NCI-H1436 (cell line): ENCODE measurements at regions not wholly inside any gene's neighbourhood (a gene's known extent, or its start where the extent isn't known, plus 50 kb on each side); places are given as distances from the start of the nearest gene placed in this dataset.
"Not testable (repeated sequence)": the region's sequence is repeated elsewhere in the genome, so short reads cannot be mapped to it uniquely, and the experiment has no call there.

ENCODE experiments used
- DNase-seq: peaks from one replicate; lab custom pipeline; 2025; lab: John Stamatoyannopoulos, UW

DNA sequence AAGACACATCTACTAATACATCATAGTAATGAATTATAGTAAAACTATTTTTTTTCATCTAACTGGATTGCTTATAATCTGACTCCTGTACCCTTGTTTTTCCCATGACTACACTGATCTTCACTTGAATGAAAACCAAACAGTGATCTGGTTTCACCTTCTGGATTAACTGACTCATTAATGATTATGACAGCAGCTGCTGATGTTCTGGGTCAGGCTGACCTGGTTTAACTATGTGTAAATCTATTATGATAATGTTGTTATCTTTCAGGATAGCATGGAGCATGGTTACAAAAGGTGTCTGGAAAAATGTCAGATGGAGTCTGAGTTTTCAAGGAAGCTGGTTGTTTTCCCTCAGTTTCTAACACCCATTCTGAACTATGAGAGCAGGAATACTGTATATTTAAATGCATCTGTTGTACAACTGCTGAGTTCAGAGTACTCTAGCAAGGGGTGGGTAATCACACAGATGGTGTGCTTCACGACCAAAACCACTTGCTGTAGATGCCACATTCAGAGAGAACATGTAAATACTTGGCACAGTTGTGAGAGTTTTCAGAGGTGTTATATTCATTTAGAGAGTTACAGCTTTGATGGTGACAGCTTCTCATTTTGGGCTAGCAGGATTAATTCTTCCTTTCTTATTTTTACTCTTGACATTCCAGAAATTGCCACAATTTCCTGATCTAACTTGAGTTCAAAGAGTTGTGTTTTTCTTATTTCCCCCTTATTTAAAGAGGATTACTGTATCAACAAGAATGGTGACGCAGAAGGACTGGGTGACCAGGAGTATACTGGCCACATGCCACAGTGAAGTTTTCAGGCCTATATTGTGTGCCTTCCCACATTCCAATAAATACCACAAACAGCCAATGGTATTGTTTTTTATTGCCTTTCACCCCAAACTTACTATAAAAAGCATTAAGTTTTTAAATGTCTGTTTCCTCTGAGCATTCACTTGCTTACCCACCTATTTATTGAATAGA lies 249.7 kb upstream of the TET2 start:
- DNase-seq = no peak

DNA sequence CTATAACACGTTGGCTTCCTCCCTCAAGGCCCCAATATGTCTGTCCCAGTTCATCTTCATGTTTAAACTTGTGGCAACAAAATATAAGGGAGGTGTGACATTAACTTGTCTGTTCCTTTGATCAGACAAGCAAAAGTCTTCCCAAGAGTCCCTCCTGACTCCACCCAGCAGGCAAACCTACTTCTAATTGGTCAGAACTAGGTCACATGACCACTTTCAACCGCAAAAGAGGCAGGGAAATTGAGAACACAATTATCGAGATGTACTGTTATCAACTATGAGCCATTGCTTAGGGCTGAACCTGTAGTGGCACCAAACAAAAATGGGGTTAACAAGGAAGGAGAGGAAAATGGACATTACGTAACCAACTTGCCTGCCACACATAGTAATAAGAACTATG lies 246.8 kb upstream of the TET2 start:
- DNase-seq = no peak

DNA sequence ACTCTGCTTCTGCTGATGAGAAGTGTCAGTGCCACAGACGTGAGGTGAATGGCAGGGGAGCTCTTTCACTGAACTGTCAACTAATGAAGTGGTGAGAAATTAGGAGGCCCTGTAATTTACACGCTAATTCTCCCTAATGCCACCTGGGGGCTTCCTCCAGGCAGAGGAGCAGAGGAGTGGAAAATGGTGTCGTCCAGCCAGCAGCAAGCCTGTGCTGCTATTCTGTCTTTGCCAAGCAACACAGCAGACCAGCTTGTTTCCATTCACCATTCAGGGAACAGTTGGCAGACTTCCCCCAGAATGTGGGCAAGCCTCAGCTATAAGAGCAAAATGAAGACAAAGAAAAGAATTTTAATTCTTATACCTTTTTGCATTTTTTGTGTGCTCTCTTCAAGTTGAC lies 245.2 kb upstream of the TET2 start:
- no peak for DNase-seq

DNA sequence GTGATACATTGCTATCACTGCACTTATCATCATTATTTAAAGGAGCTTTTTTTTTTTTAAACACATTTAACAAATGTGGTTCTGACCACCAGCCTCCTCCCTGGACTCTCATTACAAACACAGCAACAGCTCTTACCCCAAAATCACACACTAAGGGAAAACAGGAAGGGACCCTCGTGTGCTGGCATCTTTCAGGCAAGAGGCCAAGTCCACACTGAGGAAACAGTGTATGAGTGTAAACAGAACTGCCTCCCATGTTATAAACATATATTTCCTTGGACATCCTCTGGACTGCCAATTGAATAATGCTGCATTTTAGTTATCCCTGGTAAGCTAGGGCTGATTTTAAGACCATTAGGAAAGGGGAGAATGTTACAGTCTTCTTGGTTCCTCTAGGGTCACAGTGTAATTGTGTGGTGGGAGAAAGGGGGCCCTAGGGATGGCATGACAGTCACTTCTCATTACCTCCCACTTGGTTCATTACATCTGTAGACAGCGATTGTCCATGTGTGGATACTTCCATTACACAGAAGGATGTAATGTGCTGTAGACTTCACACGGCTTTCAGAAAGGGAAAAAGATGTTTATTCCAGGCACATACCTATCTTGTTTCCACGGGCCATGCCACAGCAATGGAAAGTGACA lies 244.6 kb upstream of the TET2 start:
- DNase-seq = no peak

DNA sequence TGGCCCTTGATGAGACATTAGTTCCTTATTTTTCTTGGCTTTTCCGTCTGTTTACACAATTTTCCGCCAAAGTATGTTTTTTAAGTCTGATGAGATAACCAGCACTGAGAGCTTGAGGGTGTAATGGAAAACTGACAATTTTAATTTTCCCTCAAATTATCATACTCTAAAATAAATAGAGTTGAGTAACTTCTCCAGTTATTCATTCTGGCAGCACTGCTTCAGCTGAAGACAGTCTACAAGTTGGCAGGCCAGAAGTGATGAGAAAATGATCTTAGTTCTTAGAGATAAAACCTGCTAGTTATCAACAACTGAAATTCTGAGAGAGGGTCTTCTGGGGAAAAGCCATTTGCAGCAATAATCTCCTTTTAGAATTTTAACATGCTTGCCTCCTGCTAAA lies 241.6 kb upstream of the TET2 start:
- no peak for DNase-seq

DNA sequence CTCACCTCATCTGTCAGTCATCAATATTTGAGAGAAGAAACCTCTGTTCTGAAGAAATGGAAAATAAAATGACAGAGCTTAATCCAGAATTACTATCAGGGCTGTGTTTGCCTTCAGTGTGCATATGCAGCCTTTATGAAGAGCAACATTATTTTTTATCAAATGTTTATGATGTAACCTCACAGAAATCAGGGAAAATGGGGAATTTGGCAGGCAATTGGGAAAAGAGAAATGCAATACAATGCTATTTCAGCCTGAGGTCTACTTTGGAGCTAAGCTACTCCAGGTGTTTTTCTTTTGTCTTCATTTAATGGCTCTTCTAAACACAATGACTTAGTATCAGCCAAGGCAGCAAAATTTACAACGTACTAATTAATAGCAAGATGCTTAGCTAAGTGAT lies 241.1 kb upstream of the TET2 start:
- DNase-seq = no peak

DNA sequence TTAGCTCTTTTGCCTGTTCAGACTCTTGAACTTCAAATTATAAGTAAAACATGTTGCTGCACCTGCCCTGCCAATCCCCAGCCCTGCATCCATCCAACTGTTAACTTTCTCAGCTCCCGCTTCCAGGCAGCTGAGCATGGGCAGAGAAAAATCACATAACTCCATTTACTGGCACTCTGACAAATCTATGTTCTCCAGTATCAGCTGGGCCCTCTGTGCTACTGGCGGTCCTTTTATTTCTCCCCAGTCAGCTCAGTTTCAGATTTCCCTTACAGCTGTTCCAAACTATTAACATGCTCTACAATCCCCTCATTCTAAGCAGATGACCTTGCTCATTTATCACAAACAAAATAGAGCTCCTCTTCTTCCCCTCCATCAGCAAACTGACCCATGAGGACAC lies 240.4 kb upstream of the TET2 start:
- no peak for DNase-seq

DNA sequence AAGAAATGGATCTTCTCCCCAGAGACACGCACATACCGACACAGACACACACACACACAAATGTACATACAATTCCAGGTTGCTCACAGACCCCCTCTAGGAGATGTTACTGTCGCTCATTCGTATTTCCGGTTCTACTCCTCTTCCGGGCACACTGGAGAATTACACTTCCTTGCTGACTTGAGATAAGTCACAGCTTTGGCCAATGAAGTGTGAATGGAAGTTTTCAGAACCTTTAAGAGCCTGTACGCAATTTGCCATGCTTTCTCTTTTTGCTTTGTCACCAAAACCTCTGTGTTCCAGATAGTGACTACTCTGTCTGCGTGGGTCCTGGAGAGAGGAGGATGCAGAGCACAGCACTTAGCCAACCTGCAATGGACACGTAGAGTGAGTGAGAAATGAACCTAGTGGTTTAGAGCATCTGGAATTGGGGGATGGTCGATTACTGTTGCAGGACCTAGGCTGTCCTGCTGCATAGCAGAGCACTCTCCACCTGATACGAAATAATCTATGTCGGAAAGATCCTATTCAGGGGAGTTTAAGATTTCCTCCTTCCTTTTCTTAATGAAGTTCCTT lies 239.5 kb upstream of the TET2 start:
- DNase-seq = no peak

DNA sequence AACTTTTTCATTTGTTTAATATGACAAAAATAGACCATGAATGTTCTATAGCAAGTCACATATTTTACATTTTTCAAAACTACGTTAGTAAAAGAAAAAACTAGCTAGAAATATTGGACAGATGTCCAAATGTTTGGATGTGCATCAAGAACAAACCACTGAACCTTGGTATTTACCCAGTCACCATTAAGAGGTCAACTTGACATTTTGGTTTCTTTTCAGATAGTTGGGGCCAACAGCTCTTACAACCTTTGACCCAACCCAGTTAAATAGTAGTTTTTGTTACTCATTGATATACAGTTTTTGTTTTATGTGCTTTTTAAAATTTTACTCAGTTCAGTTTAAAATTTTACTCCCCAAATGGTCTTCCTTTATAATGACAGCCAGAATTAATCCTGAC lies 238.7 kb upstream of the TET2 start:
- DNase-seq = no peak

DNA sequence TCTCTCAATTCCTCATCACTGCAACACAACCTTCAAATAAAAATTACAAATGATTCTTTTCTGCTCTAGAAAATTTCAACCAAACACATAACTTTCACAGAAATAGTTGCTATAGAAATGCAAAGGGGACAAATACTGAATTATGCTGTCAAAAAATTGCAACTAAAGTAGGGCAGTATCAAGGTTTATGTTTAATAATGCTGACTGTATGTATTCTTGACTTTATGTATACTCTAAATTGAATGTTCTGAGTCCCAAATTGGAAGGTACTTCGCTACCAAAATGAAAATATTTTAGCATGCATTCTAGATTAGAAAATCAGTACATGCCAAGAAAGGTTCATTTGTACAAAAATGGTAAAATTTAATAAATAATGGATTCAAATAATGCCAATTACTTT lies 237.3 kb upstream of the TET2 start:
- no peak for DNase-seq

DNA sequence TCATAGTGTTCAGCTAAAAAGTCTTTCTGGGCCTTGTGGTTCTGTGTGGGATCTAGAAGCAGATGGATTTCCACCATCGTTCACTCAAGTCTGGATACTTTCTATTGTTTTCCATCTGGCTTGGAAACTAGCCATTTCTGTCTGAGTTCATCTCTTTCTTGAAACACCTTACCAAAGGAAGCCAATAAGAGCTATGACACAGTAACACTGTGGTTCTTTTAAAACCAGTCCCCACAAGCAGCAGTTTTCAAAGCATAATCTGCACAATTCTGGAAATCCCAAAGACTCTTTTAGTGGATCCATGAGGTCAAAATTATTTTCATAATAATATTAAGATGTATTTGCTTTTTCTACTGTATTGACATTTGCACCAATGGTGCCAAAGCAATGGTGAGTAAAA lies 234.2 kb upstream of the TET2 start:
- no peak for DNase-seq

DNA sequence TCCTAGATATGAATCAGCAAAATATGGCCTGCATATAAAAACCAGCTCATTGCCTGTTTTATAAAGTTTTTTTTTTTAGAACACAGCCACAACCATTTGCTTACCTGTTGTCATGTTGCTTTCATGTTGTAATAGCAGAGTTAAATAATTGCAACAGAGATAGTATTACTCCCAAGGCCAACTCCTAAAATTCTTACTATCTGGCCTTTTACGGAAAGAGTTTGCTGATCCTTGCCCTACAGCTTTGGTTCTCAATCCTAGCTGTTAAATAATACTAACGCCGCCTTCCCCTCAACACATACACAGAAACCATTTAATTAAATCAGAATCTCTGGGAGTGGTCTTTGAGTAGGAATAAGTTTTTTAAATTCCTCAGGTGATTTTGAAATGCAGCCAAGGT lies 231.3 kb upstream of the TET2 start:
- DNase-seq = no peak

DNA sequence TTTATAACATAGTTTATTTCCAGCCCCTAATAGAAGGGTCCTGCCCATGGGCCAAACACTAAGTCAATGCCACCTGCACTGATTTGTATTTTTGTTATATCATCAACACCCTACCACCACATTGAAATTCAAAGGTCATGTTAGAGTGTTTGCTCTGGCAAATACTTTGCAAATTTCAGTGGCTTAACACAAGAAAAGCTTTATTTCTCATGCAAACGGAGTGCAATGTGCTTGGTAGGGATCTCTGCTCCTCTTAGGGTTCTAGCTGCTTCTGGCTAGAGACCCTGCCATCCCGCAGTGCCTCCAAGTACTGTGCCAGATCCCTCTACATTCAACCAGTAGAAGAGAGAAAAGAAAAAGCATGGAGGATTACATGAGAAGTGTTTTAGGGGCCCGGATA lies 230.8 kb upstream of the TET2 start:
- DNase-seq = no peak

DNA sequence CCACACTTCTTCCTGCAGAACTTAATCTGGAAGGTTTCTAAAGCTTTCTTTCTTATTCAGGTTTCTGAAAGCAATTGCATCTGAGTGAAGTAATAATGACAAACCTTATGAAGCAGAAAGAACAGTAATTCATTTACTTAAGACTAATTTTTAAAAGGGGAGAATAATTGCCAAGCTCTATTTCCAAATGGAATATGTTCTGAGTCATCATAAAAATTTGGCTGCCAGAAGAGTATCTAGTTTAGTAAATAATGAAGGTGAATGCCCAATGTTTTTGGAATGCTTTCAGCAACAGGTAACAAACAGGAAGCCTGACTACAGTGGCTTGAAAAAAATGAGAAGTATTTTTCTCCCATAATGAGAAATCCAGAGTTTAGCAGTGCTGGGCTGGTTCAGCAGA lies 227.3 kb upstream of the TET2 start:
- no peak for DNase-seq

DNA sequence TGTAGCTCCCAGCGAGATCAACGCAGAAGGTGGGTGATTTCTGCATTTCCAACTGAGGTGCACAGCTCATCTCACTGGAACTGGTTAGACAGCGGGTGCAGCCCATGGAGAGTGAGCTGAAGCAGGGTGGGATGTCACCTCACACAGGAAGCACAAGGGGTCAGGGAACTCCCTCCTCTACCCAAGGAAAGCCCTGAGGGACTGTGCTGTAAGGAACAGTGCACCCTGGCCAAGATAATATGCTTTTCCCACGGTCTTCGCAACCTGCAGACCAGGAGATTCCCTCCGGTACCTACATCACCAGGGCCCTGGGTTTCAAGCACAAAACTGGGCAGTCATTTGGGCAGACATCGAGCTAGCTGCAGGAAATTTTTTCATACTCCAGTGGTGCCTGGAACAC lies 216.4 kb upstream of the TET2 start:
- no peak for DNase-seq

DNA sequence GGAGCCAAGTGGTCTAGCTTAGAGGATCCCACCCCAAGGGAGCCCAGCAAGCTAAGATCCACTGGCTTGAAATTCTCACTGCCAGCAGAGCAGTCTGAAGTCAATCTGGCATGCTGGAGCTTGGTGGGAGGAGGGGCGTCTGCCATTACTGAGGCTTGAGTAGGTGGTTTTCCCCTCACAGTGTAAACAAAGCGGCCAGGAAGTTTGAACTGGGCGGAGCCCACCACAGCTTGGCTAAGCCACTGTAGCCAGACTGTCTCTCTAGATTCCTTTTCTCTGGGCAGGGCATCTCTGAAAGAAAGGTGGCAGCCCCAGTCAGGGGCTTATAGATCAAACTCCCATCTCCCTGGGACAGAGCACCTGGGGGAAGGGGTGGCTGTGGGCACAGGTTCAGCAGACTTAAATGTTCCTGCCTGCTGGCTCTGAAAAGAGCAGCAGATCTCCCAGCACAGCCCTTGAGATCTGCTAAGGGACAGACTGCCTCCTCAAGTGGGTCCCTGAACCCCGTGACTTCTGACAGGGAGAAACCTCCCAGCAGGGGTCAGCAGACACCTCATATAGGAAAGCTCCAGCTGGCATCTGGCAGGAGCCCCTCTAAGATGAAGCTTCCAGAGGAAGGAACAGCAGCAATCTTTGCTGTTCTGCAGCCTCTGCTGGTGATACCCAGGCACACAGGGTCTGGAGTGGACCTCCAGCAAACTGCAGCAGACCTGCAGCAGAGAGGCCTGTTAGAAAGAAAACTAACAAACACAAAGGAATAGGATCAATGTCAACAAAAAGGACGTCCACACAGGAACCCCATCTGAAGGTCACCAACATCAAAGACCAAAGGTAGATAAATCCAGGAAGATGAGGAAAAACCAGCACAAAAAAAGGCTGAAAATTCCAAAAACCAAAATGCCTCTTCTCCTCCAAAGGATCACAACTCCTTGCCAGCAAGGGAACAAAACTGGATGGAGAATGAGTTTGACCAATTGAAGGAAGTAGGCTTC lies 215.6 kb upstream of the TET2 start:
- DNase-seq = not testable (repeated sequence)

DNA sequence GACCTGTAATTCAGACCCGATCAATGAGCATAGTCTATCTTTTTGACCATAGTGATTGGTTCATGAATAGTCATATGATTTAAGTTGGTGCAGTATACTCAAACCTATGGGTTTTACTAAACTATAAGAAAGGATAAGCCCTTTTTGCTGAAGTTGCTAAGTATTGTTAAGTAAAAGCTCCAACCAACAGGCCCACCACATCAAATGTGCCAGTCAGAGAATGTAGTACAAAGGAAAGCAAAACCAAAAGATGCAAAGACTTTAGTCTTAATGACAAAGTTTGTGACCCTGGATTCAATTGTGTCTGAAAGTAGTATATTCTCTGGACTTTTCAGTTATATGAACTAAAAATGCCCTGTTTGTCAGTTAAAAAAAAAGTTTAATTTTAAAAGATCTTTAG lies 208.1 kb upstream of the TET2 start:
- no peak for DNase-seq

DNA sequence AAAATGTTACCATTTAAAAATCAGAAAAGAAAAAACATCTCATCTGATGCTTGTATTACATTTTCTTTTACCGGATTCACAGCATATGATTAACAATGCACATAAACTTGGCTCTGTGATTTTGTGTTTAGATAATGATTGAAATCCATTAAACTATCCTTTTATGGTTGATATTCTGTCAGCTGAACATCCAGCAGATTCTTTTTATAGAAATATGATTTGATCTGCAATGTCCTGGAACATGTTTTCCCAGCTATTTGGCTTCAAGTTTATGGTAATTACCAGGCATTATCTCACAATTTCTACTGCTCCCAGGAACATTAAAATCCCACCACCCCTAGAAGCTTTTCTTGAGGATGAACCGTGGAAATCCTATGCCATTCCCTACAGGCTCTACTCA lies 205.7 kb upstream of the TET2 start:
- DNase-seq = no peak

DNA sequence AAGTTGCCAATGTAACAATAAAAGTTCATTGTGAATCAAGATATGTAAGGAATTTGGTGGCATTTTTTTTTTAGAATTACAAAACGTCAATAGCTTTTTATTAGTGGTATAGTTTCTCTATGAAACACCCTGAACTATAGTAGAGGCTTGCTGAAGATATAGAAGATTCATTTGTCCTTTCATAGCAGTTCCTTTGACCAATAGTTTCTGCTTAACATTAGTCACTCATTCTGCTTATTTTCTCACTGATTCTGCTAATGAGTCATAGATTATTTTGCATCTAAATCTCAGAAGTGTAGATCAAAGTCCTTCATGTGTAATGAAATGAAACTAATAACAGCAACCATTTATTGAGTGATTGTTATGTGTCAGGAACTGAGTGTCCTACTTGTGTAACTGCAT lies 205.0 kb upstream of the TET2 start:
- no peak for DNase-seq

DNA sequence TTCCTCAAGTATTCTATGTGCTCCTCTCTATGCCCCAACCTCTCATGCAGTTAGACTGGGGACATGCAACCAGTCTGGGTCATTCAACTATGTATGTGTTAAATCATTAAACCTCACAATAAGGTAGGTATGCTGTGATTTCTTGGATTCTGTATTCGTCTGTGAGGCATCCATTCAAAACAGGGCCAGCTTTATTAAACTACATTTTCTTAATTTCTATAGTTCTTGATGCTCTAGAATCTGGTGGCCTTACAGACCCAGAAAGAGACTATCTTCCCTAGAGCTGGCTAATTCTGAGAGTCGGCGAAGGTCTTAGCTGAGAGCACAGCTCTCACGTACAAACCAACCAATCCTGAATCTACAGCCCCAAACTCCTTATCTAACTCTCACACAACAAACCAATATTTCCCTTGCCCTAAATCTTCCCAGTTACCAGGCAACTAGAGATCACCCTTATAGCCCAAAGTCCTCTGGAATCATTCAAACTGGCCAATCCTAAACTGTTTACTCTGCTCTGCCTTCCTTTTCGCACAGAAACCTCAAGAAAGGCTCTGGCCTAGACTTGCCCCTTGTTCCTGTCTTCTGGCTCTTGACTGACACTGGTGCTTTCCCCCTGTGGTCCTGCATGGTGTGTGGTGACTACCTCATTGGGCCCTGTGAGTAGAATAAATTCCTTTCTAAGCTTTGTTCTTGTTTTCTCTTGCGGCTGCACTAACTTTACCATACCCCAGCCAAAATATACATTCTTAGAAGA lies 203.5 kb upstream of the TET2 start:
- DNase-seq = no peak

DNA sequence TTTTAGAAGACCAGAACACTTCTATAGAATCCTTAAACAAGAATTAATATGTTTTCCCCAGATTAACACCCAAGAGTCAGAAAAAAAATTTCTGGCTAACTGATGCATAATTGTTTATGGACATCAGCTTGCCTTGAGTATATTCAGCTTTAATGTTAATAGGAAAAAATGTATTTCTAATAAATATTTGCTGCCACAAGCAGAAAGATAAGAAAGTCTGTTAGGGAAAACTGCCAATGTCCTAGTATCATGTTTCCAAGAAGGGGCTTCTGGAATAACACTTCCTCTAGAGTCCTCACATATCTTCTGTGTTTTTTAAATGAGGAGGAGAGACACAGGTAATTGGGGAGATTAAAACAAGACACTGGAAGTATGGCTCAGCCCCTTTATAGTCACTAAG lies 202.1 kb upstream of the TET2 start:
- DNase-seq = no peak
